Esophagus muscularis mucosa (tissue), 4 donors: ENCODE measurements at regions not wholly inside any gene's neighbourhood (a gene's known extent, or its start where the extent isn't known, plus 50 kb on each side); places are given as distances from the start of the nearest gene placed in this dataset.
"Not testable (repeated sequence)": the region's sequence is repeated elsewhere in the genome, so short reads cannot be mapped to it uniquely, and the experiment has no call there.

Experiments used
- DNase-seq: peaks from one replicate; pipeline ENCODE4 v3.0.0-alpha.2; 2017; ENCODE audit errors: extremely low spot score
- H3K27ac ChIP-seq, 4 donors: fragments of 200-600 bp; sonication (generic); replicated peaks in 1 of 4; 1 replicate in 3 of 4; 2 replicates in 1 of 4; pipeline ENCODE4 v1.5.1; 2016 to 2019; ENCODE audit warnings: mild to moderate bottlenecking in 1 of 4
- H3K27me3 ChIP-seq, 4 donors: fragments of 200-600 bp; sonication (generic); one replicate each; pipeline versions ENCODE4 v1.5.1 to v1.6.0; 2016 to 2019
- H3K36me3 ChIP-seq, 4 donors: fragments of 200-600 bp; sonication (generic); one replicate each; pipeline ENCODE4 v1.5.1; 2016 to 2019
- H3K4me1 ChIP-seq, 4 donors: fragments of 200-600 bp; sonication (generic); one replicate each; pipeline ENCODE4 v1.5.1; 2016 to 2019
- H3K4me3 ChIP-seq, 4 donors: fragments of 200-600 bp; sonication (generic); 1 replicate in 2 of 4; 2 replicates in 2 of 4; pipeline ENCODE4 v1.5.1; 2016 to 2019; ENCODE audit warnings: mild to moderate bottlenecking in 4 of 4, moderate library complexity in 1 of 4
- H3K9me3 ChIP-seq, 4 donors: fragments of 200-600 bp; sonication (generic); 1 replicate in 3 of 4; 2 replicates in 1 of 4; pipeline ENCODE4 v1.5.1; 2016 to 2019
- CTCF ChIP-seq, 3 experiments: fragments of 200-600 bp in 2 of 3; fragments of 450-650 bp in 1 of 3; sonication (generic) in 2 of 3; IDR thresholded peaks; one replicate each; pipeline ENCODE4 v1.5.1; 2017 to 2019; ENCODE audit warnings: antibody characterized with exemption in 3 of 3, mild to moderate bottlenecking in 2 of 3, moderate library complexity in 1 of 3
- EP300 ChIP-seq: sonication (generic); formaldehyde crosslinking; IDR thresholded peaks from one replicate; pipeline ENCODE4 v1.6.1; 2017; ENCODE audit warnings: antibody characterized with exemption
- POLR2A ChIP-seq: fragments of 450-650 bp; IDR thresholded peaks from one replicate; pipeline ENCODE4 v1.6.1; 2017; ENCODE audit warnings: antibody characterized with exemption, moderate library complexity, mild to moderate bottlenecking, low read depth
- POLR2AphosphoS5 ChIP-seq, 2 donors: sonication (generic); formaldehyde crosslinking; IDR thresholded peaks; one replicate each; pipeline ENCODE4 v1.6.1; 2017; ENCODE audit warnings: antibody characterized with exemption in 2 of 2
- WGBS: methylation state at CpG from one replicate; pipeline ENCODE4 v1.1.5; 2018; 5-methylcytosine and 5-hydroxymethylcytosine counted together
- intact Hi-C: fragments of 100-400 bp; cut with DNase I; formaldehyde crosslinking; loops from one replicate; pipeline ENCODE4 v1.15.1; 2023

GRCh38 chr3:127072971-127073783 is 90.3 kb downstream of the PLXNA1 start:
- WGBS, result 82% methylated on average over 10 of the region's 16 CpGs
- Histone ChIP-seq H3K4me3 (no peak overlapping the region), H3K36me3 (no peaks in the 10 kb centered on the region), H3K9me3 (no peaks in the 10 kb centered on the region), H3K4me1 (peaks cover 0 to 13% (median 5%) of the 10 kb centered on the region in 4 donors), H3K27me3 (peaks cover 0 to 20% (median 0%) of the 10 kb centered on the region in 4 donors), H3K27ac (no peak overlapping the region)
- no peak for DNase-seq
- intact Hi-C loops, result no loop called here
- TF ChIP-seq POLR2AphosphoS5 (IDR thresholded peaks at IDR 0.05), result no peak
- no peak for TF ChIP-seq CTCF (IDR thresholded peaks at IDR 0.05)
- TF ChIP-seq POLR2A, result no peak
- no peak for TF ChIP-seq EP300

- 71% methylated on average over 7 of the region's 7 CpGs for WGBS
- Histone ChIP-seq H3K27me3 (peaks cover 0 to 12% (median 0%) of the 10 kb centered on the region in 4 donors), H3K9me3 (no peaks in the 10 kb centered on the region), H3K4me3 (no peak overlapping the region), H3K36me3 (no peaks in the 10 kb centered on the region), H3K27ac (no peak overlapping the region), H3K4me1 (peaks cover 0 to 13% (median 5%) of the 10 kb centered on the region in 4 donors)
- no peak for TF ChIP-seq EP300
- no peak for TF ChIP-seq POLR2AphosphoS5 (IDR thresholded peaks at IDR 0.05)
- no peak for TF ChIP-seq POLR2A
- no peak for TF ChIP-seq CTCF (IDR thresholded peaks at IDR 0.05)
- intact Hi-C loops, result no loop called here
- no peak for DNase-seq
Observed at GRCh38 chr3:127073941-127074820, 91.3 kb downstream of the PLXNA1 start.

GRCh38 chr3:127074900-127075360 is 92.0 kb downstream of the PLXNA1 start:
- Histone ChIP-seq H3K27ac (no peak overlapping the region), H3K4me3 (no peak overlapping the region), H3K27me3 (peaks cover 0 to 8% (median 0%) of the 10 kb centered on the region in 4 donors), H3K36me3 (no peaks in the 10 kb centered on the region), H3K4me1 (peaks cover 0 to 13% (median 5%) of the 10 kb centered on the region in 4 donors), H3K9me3 (no peaks in the 10 kb centered on the region)
- intact Hi-C loops, result no loop called here
- TF ChIP-seq POLR2A (no peak), POLR2AphosphoS5 (IDR thresholded peaks at IDR 0.05) (no peak), EP300 (no peak), CTCF (IDR thresholded peaks at IDR 0.05) (no peak)
- DNase-seq, result no peak
- 81% methylated on average over 3 of the region's 4 CpGs for WGBS

DNA sequence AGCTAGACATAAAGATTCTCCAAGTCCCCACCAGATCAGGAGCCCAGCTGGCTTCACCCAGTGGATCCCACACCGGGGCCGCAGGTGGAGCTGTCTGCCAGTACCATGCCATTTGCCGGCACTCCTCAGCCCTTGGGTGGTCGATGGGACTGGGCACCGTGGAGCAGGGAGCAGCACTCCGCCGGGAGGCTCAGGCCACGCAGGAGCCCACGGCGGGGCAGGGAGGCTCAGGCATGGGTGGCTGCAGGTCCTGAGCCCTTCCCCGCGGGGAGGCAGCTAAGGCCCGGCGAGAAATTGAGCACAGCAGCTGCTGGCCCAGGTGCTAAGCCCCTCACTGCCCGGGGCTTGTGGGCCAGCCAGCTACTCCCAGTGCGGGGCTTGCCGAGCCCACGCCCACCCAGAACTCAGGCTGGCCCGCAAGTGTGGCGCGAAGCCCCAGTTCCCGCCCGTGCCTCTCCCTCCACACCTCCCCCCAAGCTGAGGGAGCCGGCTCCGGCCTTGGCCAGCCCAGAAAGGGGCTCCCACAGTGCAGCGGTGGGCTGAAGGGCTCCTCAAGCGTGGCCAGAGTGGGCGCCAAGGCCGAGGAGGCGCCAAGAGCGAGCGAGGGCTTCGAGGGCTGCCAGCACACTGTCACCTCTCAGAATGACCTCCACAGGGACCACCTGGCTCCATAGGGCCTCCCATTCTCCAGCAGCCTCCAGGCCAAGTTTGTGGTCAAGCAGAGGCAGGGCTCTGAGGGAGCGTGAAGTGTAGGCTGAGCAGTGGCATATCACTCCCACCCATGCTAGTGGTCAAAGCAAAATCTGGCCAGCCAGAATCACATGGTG is 93.5 kb downstream of the PLXNA1 start:
- H3K4me3 ChIP-seq, DNase-seq, intact Hi-C loops, H3K36me3 ChIP-seq, H3K27me3 ChIP-seq, H3K9me3 ChIP-seq, H3K27ac ChIP-seq: not testable (repeated sequence)
- H3K4me1 ChIP-seq, result peaks cover 0 to 13% (median 5%) of the 10 kb centered on the region in 4 donors
- 97% methylated on average over 29 of the region's 34 CpGs for WGBS
